AG04449 (cell line): ENCODE measurements at regions not wholly inside any gene's neighbourhood (a gene's known extent, or its start where the extent isn't known, plus 50 kb on each side); places are given as distances from the start of the nearest gene placed in this dataset.
A peak's percentile ranks its signal among the peaks of the same experiment; 100 is the strongest.

Experiments
- CTCF ChIA-PET: fragments of 350-600 bp; formaldehyde crosslinking; extraction: SDS; loops from one replicate; lab custom pipeline; 2021; ENCODE audit warnings: antibody characterized with exemption; lab: Yijun Ruan, JAX
- POLR2A ChIA-PET: fragments of 400-600, 350-600 bp; formaldehyde crosslinking; extraction: SDS; loops from one replicate; lab custom pipeline; 2020; ENCODE audit warnings: antibody characterized with exemption, inconsistent platforms; lab: Yijun Ruan, JAX
- DNase-seq: peaks from one replicate; pipeline ENCODE4 v3.0.0-alpha.2; 2010; ENCODE audit warnings: low read depth, low spot score
- H3K4me3 ChIP-seq: 2 replicates; pipeline ENCODE4 v1.5.1; 2011; ENCODE audit warnings: low read depth, mild to moderate bottlenecking, control low read depth, low read length
- CTCF ChIP-seq: IDR thresholded peaks from one replicate; pipeline ENCODE4 v1.5.1; 2011; ENCODE audit warnings: mild to moderate bottlenecking, moderate library complexity, low read length, control low read depth, inconsistent platforms; ENCODE audit not compliant: insufficient read depth; ENCODE audit errors: missing control alignments

DNA sequence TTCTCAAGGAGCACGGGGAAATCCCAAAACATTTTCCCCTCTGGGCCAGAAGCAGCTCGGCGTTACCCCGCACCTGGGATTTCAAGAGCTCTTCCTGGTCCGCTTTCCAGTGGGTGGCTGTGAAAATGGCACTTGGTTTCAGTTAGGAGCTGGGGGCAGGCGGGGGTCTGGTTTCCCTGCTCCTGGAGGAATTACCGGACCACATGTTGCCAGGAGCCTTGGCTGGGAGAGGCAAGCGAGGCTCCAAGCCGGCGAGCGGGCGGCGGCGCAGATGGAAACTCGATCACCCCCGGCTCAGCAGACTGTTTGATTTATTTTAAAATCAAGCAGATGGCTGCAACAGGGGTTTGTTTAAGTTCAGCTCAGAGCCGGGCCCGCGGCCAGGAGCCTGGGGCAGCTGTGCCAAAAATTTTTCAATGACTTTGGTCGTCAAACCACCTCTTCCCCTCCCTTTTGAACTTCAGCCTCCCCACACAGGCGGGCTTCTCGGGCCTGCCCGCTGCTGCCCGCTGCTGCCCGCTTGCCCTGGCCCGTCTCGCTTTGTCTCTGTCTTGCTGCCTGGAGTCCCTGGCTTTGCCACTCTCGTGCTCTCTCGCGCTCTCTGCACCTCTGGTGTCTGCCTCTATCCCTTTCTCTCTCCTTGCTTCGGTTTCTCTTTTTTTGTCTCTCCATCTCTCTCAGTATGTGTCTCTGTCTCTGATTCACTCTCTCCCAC, 108.0 kb upstream of the CIBAR2 start:
- TF ChIP-seq CTCF, result peak; percentile 3
- H3K4me3 ChIP-seq, result peak overlapping the region; percentile 42
- no peak for DNase-seq
- CTCF ChIA-PET, result interaction anchor here (0.7 to 2.3 kb wide), 4 partner anchors 10 to 106 kb away, joined by 3 to 12 read pairs (median 4); no protein-coding TSS in a partner anchor
- POLR2A ChIA-PET, result interaction anchor here (1.7 kb wide), 1 partner anchor 9 kb away, joined by 7 read pairs; no protein-coding TSS in a partner anchor

GRCh38 chr16:85220964-85221731, 108.9 kb upstream of the CIBAR2 start:
- H3K4me3 ChIP-seq, result no peak overlapping the region
- DNase-seq, result no peak
- POLR2A ChIA-PET, result interaction anchor here (1.7 kb wide), 1 partner anchor 10 kb away, joined by 7 read pairs; no protein-coding TSS in a partner anchor
- CTCF ChIA-PET, result no interaction called here
- TF ChIP-seq CTCF, result no peak

GRCh38 chr16:85221771-85222154, 109.5 kb upstream of the CIBAR2 start:
- DNase-seq, result no peak
- POLR2A ChIA-PET, result no interaction called here
- CTCF ChIA-PET, result interaction anchor here (1.0 kb wide), 1 partner anchor 107 kb away, joined by 3 read pairs; no protein-coding TSS in a partner anchor
- H3K4me3 ChIP-seq, result no peak overlapping the region
- TF ChIP-seq CTCF, result no peak

GRCh38 chr16:85222155-85222863, 110.0 kb upstream of the CIBAR2 start:
- POLR2A ChIA-PET, result no interaction called here
- H3K4me3 ChIP-seq, result no peak overlapping the region
- CTCF ChIA-PET, result interaction anchor here (1.0 kb wide), 1 partner anchor 107 kb away, joined by 3 read pairs; no protein-coding TSS in a partner anchor
- DNase-seq, result no peak
- TF ChIP-seq CTCF, result no peak

DNA sequence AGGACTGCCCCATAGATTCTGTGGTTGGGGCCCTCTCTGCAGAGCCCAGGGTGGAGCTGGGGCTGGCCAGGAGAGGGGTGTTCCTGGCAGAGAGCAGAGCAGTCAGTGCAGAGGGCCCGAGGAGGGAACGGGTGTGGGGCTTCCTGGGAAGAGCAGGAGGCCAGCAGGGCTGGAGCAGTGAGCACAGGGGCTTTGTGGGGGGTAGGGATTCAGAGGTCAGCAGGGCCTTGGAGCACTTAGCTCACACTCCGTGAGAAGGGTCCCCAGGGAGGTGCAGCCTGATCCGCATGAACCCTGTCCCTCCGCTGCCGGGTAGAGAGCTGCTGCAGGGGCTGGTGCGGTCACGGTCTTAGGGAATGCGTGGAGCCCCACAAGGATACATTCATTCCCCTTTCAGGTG, 113.0 kb upstream of the CIBAR2 start:
- ChIA-PET CTCF (interaction anchor here (0.6 to 3.4 kb wide), 5 partner anchors 14 to 67 kb away, joined by 3 to 14 read pairs (median 4); no protein-coding TSS in a partner anchor), POLR2A (no interaction called here)
- no peak for DNase-seq
- TF ChIP-seq CTCF, result no peak
- no peak overlapping the region for H3K4me3 ChIP-seq

GRCh38 chr16:85225721-85226120, 113.4 kb upstream of the CIBAR2 start:
- POLR2A ChIA-PET, result no interaction called here
- H3K4me3 ChIP-seq, result no peak overlapping the region
- CTCF ChIA-PET, result interaction anchor here (1.1 to 3.4 kb wide), 3 partner anchors 21 to 50 kb away, joined by 3 to 14 read pairs (median 5); no protein-coding TSS in a partner anchor

More at GRCh38 chr16:85225721-85226120, 113.4 kb upstream of the CIBAR2 start:
- no peak for TF ChIP-seq CTCF
- no peak for DNase-seq
